ENCODE measurements at regions not wholly inside any gene's neighbourhood (a gene's known extent, or its start where the extent isn't known, plus 50 kb on each side); places are given as distances from the start of the nearest gene placed in this dataset.

GRCh38 chr15:72889545-72889944, 106.0 kb upstream of the ADPGK start:
- DNase-seq = no peak
- TF ChIP-seq GATA1 (IDR thresholded peaks at IDR 0.05; ENCODE audit: low read depth, low read length) (no peak), POLR2A (IDR thresholded peaks at IDR 0.05; ENCODE audit: low read length) (no peak)

GRCh38 chr15:72888811-72889210, 105.3 kb upstream of the ADPGK start:
- no peak for TF ChIP-seq POLR2A (IDR thresholded peaks at IDR 0.05; ENCODE audit: low read length)
- TF ChIP-seq GATA1 (IDR thresholded peaks at IDR 0.05; ENCODE audit: low read depth, low read length) = no peak
- DNase-seq = no peak

GRCh38 chr15:72888211-72888610, 104.7 kb upstream of the ADPGK start:
- no peak for TF ChIP-seq POLR2A (IDR thresholded peaks at IDR 0.05; ENCODE audit: low read length)
- no peak for TF ChIP-seq GATA1 (IDR thresholded peaks at IDR 0.05; ENCODE audit: low read depth, low read length)
- DNase-seq = no peak

GRCh38 chr15:72887376-72887775, 103.8 kb upstream of the ADPGK start:
- no peak for DNase-seq
- TF ChIP-seq GATA1 (IDR thresholded peaks at IDR 0.05; ENCODE audit: low read depth, low read length) = no peak
- TF ChIP-seq POLR2A (IDR thresholded peaks at IDR 0.05; ENCODE audit: low read length) = no peak

GRCh38 chr15:72884311-72884710, 100.8 kb upstream of the ADPGK start:
- no peak for DNase-seq
- TF ChIP-seq GATA1 (IDR thresholded peaks at IDR 0.05; ENCODE audit: low read depth, low read length) (no peak), POLR2A (IDR thresholded peaks at IDR 0.05; ENCODE audit: low read length) (no peak)

- no peak for DNase-seq
Observed at GRCh38 chr15:72873379-72874233, 90.0 kb upstream of the ADPGK start.

GRCh38 chr15:72872066-72872845, 88.7 kb upstream of the ADPGK start:
- TF ChIP-seq GATA1 (IDR thresholded peaks at IDR 0.05; ENCODE audit: low read depth, low read length) = no peak

More at GRCh38 chr15:72873379-72874233, 90.0 kb upstream of the ADPGK start:
- TF ChIP-seq POLR2A (IDR thresholded peaks at IDR 0.05; ENCODE audit: low read length) (no peak), GATA1 (IDR thresholded peaks at IDR 0.05; ENCODE audit: low read depth, low read length) (no peak)

GRCh38 chr15:72866866-72867616, 83.5 kb upstream of the ADPGK start:
- TF ChIP-seq GATA1 (IDR thresholded peaks at IDR 0.05; ENCODE audit: low read depth, low read length) = no peak
- no peak for TF ChIP-seq POLR2A (IDR thresholded peaks at IDR 0.05; ENCODE audit: low read length)
- no peak for DNase-seq

More at GRCh38 chr15:72872066-72872845, 88.7 kb upstream of the ADPGK start:
- no peak for DNase-seq

- TF ChIP-seq POLR2A (IDR thresholded peaks at IDR 0.05; ENCODE audit: low read length) = no peak
- DNase-seq = no peak
Observed at GRCh38 chr15:72866182-72866581, 82.6 kb upstream of the ADPGK start.

GRCh38 chr15:72865486-72865885, 81.9 kb upstream of the ADPGK start:
- no peak for DNase-seq
- no peak for TF ChIP-seq GATA1 (IDR thresholded peaks at IDR 0.05; ENCODE audit: low read depth, low read length)
- no peak for TF ChIP-seq POLR2A (IDR thresholded peaks at IDR 0.05; ENCODE audit: low read length)

- DNase-seq = no peak
Observed at GRCh38 chr15:72864681-72865080, 81.1 kb upstream of the ADPGK start.

GRCh38 chr15:72861354-72861910, 77.9 kb upstream of the ADPGK start:
- no peak for DNase-seq
- TF ChIP-seq GATA1 (IDR thresholded peaks at IDR 0.05; ENCODE audit: low read depth, low read length) = no peak
- TF ChIP-seq POLR2A (IDR thresholded peaks at IDR 0.05; ENCODE audit: low read length) = no peak

More at GRCh38 chr15:72864681-72865080, 81.1 kb upstream of the ADPGK start:
- no peak for TF ChIP-seq POLR2A (IDR thresholded peaks at IDR 0.05; ENCODE audit: low read length)
- no peak for TF ChIP-seq GATA1 (IDR thresholded peaks at IDR 0.05; ENCODE audit: low read depth, low read length)

- no peak for DNase-seq
- TF ChIP-seq POLR2A (IDR thresholded peaks at IDR 0.05; ENCODE audit: low read length) (no peak), GATA1 (IDR thresholded peaks at IDR 0.05; ENCODE audit: low read depth, low read length) (no peak)
Observed at GRCh38 chr15:72859757-72860145, 76.2 kb upstream of the ADPGK start.

All from erythroblast (primary cell).